GM12892 (cell line): ENCODE measurements at regions not wholly inside any gene's neighbourhood (a gene's known extent, or its start where the extent isn't known, plus 50 kb on each side); places are given as distances from the start of the nearest gene placed in this dataset.

Experiments used
- DNase-seq: peaks from one replicate; pipeline ENCODE4 v3.0.0; 2011; ENCODE audit not compliant: insufficient read length
- FAIRE-seq: peaks from 2 replicates; lab custom pipeline; 2011; peaks lifted over from hg19 to GRCh38; lab: Jason Lieb, UNC
- POLR2A ChIP-seq: IDR thresholded peaks from 2 replicates; pipeline ENCODE4 v1.6.1; 2011; ENCODE audit warnings: low read depth, low read length, control low read depth
- POLR2AphosphoS5 ChIP-seq: IDR thresholded peaks from 2 replicates; pipeline ENCODE4 v1.6.1; 2011; ENCODE audit warnings: low read depth, low read length, control low read depth
- TAF1 ChIP-seq: IDR thresholded peaks from 2 replicates; pipeline ENCODE4 v1.6.1; 2011; ENCODE audit warnings: low read depth, mild to moderate bottlenecking, control low read depth, low read length, borderline replicate concordance

DNA sequence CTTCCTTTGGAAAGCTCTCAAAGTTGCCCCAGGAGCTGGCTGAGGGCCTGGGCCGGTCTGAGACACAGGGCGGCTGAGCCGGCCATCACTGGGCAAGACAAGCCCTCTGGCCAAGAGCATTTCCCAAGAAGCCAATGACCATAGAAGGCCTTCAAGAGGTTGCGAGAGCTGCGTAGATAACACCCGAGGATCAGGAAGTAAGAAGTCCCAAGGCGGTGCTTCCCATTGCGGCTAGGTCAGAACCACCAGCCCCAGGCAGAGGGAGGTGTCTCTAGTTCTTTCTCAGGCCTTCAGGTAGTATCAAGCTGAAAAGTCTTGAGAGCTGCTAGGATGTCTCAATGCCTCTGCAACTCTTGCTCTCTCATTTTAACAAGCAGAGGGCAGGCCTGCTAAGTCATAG lies 54.0 kb upstream of the C5orf58 start:
- no peak for FAIRE-seq
- DNase-seq, result no peak
- TF ChIP-seq TAF1 (no peak), POLR2AphosphoS5 (no peak), POLR2A (no peak)

DNA sequence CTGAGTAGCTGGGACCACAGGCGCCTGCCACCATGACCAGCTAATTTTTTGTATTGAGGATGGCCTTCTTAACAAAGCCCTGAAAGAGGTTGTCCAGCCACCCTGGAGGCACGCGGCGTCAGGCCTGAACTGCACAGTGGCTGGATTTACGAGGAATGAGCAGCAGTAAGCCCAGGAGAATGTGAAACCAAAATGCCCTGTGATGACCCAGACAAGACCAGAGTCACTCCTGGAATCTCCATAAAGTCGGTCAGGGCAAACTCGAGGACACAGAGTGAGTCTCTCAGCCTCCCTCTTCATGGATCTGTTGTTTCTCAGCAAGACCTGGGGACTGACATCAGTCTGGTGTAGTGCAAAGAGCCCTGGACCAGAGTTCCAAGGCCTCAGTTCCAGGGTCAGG lies 53.2 kb upstream of the C5orf58 start:
- FAIRE-seq (no peak), DNase-seq (no peak)
- TF ChIP-seq POLR2A, result no peak
- TF ChIP-seq POLR2AphosphoS5, result no peak
- TF ChIP-seq TAF1, result no peak

DNA sequence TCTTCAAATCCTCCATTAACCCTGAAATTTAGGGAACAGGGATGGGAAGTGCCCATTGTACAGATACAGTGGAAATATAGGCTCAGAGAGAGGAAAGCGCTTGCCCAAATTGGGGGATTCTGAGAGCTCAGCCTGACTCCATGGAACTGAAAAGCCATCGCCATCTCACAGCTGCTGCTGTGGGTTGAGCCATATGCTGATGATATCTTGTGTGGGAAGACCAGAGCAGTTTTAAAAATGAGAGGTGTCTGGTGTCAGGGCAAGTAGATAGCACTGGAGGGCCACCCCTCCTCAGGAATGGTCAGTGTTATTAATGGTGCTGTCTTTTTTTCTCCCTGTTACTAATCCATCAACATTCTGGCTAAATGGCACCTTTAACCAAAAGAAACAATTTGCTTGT lies 50.9 kb upstream of the C5orf58 start:
- FAIRE-seq (no peak), DNase-seq (no peak)
- TF ChIP-seq POLR2A (no peak), POLR2AphosphoS5 (no peak)

DNA sequence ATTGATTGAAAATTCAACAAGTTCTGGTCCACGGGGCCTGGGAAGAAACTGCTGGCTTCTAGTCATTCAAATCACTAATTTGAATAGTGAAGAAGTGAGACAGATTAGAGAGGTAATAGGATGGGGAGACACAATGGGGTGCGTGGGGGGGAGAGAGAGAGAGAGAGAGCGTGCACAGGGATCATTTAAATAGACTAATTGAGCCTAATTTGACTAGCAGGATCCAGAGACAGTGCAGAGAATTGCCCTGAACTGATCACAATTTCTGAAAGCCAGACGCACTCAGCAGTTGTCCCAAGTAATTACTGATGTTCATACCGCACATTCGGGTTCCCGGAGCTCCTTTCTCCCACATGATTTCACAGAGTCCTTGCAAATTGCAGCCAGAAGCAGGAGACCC lies 50.3 kb upstream of the C5orf58 start:
- no peak for TF ChIP-seq POLR2A
- TF ChIP-seq POLR2AphosphoS5, result no peak
- no peak for TF ChIP-seq TAF1
- FAIRE-seq (no peak), DNase-seq (no peak)
